Urinary bladder (tissue), 3 donors: ENCODE measurements at regions not wholly inside any gene's neighbourhood (a gene's known extent, or its start where the extent isn't known, plus 50 kb on each side); places are given as distances from the start of the nearest gene placed in this dataset.
"Not testable (repeated sequence)": the region's sequence is repeated elsewhere in the genome, so short reads cannot be mapped to it uniquely, and the experiment has no call there.

Experiments
- DNase-seq: peaks from one replicate; pipeline ENCODE4 v3.0.0-alpha.2; 2015; ENCODE audit errors: extremely low spot score
- H3K27ac ChIP-seq: one replicate; pipeline ENCODE4 v1.5.1; 2013; ENCODE audit warnings: low read depth, mild to moderate bottlenecking, moderate library complexity
- H3K36me3 ChIP-seq: one replicate; pipeline ENCODE4 v1.6.1; 2013; ENCODE audit warnings: mild to moderate bottlenecking, moderate library complexity; ENCODE audit not compliant: insufficient read depth
- H3K4me1 ChIP-seq: one replicate; pipeline ENCODE4 v1.6.1; 2013; ENCODE audit warnings: mild to moderate bottlenecking, moderate library complexity; ENCODE audit not compliant: insufficient read depth
- H3K4me3 ChIP-seq: one replicate; pipeline ENCODE4 v1.5.1; 2013; ENCODE audit warnings: low read depth, low read length
- WGBS: extraction: QIAGEN DNeasy Blood & Tissue Kit; methylation state at CpG from one replicate; pipeline ENCODE4 v1.1.7; 2013; 5-methylcytosine and 5-hydroxymethylcytosine counted together
- donor health status: healthy with polysubstance abuse.
- donor health status: healthy.

DNA sequence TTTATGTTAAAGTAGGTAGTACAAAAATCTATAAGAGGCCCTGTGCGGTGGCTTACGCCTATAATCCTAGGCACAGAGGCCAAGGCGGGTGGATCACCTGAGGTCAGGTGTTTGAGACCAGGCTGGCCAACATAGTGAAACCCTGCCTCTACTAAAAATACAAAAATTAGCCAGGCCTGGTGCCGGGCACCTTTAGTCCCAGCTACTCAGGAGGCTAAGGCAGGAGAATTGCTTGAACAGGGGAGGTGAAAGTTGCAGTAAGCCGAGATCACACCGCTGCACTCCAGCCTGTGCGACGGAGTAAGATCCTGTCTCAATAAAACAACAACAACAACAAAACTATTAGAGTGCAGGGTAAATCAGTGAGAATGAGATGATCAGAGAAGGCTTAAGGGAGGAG is 634.5 kb downstream of the NR2F1-AS1 start:
- Histone ChIP-seq H3K27ac (no peak overlapping the region), H3K4me1 (no peaks in the 10 kb centered on the region), H3K4me3 (no peak overlapping the region), H3K36me3 (no peaks in the 10 kb centered on the region)
- no peak for DNase-seq
- WGBS: 97% methylated on average over 8 of the region's 8 CpGs

DNA sequence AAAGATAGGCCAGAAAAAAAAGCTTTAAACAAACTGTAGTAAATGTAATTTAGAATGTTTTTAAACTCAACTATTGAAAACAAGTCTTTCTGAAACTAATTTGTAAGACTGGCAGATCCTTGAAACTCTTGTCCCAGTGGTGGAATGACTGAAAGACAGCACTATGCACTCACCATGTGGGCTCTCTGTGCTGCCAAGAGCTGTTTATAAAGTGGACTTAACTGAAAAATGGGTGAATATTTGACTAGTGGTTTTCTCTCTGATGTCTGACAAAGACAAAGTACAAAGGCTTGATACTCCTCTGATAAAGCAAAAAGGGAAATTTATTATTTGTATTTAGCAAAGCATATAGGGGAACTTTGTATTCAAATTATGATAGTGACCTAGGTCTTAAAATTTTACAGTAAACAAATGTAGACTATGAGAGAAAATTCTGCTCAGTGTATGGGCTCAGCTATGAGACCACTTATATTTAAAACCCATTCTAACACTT is 635.4 kb downstream of the NR2F1-AS1 start:
- Histone ChIP-seq H3K4me1 (no peaks in the 10 kb centered on the region), H3K27ac (no peak overlapping the region), H3K4me3 (no peak overlapping the region), H3K36me3 (no peaks in the 10 kb centered on the region)
- no peak for DNase-seq

DNA sequence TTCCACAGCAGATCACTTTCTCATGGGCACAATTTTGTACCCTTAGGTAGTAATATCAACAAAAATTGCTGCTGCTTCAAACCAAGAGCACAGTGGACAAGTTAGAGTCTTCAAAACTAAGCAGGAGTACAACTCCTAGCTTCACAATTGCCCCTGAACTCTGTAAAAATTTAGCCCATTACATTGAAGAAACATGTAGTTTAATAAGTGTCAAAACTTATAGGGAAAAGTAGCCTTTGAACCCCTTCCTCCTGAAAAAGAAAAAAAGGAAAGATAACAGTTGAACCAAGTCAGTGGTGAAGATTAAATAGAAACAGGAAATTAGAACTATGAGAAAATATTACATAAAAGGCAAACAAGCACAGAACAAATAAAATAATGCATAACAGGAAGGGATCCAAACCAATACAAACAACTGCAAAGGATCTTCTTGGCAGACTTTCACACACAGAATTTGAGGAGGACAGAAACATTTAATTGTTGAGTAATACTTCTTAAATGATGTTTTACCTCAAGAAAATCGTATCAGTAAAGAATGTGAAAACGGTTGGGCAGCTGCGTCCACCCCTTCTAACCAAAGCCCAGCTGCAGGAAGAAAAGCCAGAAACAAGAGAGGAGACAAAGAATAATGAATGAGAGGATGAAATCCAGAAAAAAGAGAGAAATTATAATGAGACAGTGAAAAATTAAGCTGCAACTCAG is 636.0 kb downstream of the NR2F1-AS1 start:
- no peak overlapping the region for H3K4me3 ChIP-seq
- DNase-seq: peak; percentile 42
- 13% methylated on average over 3 of the region's 3 CpGs for WGBS
- H3K27ac ChIP-seq: no peak overlapping the region
- no peaks in the 10 kb centered on the region for H3K4me1 ChIP-seq
- no peaks in the 10 kb centered on the region for H3K36me3 ChIP-seq

DNA sequence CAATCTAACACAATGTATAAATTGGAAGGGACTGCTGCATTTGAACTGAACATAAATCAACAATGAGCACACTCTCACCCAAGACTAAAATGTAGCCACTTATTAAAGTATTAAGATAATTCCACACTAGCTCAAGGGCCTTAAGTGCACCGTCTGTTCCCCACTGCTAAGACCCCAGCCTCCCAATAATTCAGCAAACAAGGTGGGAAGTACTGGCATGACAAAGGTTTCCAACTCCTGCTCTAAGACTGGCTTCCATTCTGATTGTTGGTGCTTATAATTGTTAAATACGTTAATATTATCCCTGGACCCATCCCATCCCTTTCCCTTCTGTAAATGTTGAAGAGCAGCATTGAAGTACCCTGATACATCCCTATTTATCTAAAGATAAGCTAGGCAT is 636.7 kb downstream of the NR2F1-AS1 start:
- H3K27ac ChIP-seq: no peak overlapping the region
- no peaks in the 10 kb centered on the region for H3K4me1 ChIP-seq
- DNase-seq: no peak
- no peak overlapping the region for H3K4me3 ChIP-seq
- H3K36me3 ChIP-seq: no peaks in the 10 kb centered on the region
- 96% methylated on average over 2 of the region's 2 CpGs for WGBS

DNA sequence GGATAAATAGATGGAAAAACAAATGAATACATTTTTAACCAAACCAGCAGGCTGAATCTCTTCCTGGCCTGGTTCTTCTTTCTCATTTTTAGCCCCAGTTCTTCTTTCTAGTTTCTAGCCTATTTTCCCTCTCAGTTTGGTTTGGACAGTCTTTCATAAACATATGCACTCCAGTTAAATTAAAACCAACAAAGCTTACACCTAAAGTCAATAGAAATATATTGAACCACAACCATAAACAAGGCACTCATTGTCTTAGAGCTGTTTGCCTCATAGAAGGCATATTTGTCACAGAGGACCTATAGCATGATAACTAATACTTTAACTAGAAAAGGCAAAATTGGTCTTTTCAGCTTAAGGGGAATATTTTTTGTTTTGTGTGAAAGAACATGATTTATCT is 638.3 kb downstream of the NR2F1-AS1 start:
- H3K36me3 ChIP-seq: no peaks in the 10 kb centered on the region
- no peak overlapping the region for H3K4me3 ChIP-seq
- no peaks in the 10 kb centered on the region for H3K4me1 ChIP-seq
- DNase-seq: no peak
- H3K27ac ChIP-seq: no peak overlapping the region

DNA sequence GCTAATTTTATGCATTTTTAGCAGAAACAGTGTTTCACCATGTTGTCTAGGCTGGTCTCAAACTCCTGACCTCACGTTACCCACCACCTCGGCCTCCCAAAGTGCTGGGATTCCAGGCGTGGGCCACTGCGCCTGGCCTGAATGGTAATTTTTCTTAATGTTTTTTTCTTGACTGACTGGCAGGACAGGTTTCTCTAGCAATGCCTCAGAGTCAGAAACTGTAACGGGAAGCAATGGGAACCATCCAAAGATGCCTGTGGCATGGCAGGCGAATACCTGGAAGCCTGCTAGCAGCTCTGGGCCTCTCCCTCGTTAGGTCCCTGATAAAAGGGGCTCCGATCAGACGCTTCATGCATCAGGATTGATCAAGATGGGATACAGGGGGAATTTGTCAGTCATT is 639.2 kb downstream of the NR2F1-AS1 start:
- Histone ChIP-seq H3K36me3 (no peaks in the 10 kb centered on the region), H3K27ac (no peak overlapping the region), H3K4me1 (no peaks in the 10 kb centered on the region), H3K4me3 (no peak overlapping the region)
- 94% methylated on average over 9 of the region's 9 CpGs for WGBS
- no peak for DNase-seq

DNA sequence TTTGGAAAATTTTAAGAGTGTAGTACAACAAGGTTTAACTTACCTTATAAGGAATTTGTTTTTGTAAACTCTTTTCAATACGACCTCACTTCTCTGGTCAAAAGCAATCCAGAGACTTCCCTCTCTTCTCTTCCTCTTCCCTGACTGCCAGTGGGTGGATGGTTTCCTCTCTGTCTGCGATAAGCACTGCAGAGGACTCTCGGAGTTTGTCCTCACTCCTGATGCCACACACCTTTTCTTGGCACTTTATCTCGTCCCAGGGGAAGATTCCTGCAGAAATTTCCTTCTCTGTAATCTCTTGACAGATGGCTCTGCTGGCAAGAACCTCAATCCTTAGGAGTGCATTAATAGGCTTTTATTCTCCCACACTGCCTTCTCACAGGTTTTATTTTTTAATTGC is 641.6 kb downstream of the NR2F1-AS1 start:
- no peak for DNase-seq
- 18% methylated on average over 4 of the region's 4 CpGs for WGBS
- Histone ChIP-seq H3K27ac (no peak overlapping the region), H3K36me3 (no peaks in the 10 kb centered on the region), H3K4me3 (no peak overlapping the region), H3K4me1 (no peaks in the 10 kb centered on the region)

DNA sequence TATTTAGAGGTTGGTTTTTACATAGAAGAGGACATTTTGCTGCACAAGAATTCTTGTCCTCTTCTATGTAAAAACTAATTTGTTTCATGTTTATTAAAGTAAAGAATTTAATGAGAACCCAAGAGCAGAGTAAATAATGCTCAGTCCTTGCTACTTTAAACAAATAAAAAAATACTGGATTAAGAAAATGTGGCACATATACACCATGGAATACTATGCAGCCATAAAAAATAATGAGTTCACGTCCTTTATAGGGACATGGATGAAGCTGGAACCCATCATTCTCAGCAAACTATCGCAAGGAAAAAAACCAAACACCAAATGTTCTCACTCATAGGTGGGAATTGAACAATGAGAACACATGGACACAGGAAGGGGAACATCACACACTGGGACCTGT is 643.6 kb downstream of the NR2F1-AS1 start:
- not testable (repeated sequence) for H3K36me3 ChIP-seq, DNase-seq, H3K4me1 ChIP-seq, H3K4me3 ChIP-seq, H3K27ac ChIP-seq
- WGBS: 75% methylated on average over 2 of the region's 2 CpGs

DNA sequence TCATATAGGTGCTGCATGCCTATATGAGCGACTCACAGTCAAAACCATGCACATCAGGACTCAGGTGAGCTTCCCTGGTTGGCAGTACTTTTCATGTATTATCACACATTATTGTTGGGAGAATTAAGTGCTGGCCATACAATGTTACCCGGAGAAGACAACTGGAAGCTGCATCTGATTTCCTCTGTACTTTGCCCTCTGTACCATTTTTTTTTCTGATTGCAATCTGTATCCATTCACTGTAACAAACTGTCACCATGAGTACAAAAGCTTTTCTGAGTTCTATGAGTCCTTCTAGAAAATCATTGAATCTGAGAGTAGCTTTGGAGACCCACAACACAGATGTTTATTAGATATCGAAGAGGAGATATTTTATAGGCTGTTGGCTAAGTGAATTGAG is 651.0 kb downstream of the NR2F1-AS1 start:
- Histone ChIP-seq H3K4me3 (no peak overlapping the region), H3K36me3 (no peaks in the 10 kb centered on the region), H3K27ac (no peak overlapping the region), H3K4me1 (no peaks in the 10 kb centered on the region)
- 88% methylated on average over 3 of the region's 3 CpGs for WGBS
- DNase-seq: no peak

DNA sequence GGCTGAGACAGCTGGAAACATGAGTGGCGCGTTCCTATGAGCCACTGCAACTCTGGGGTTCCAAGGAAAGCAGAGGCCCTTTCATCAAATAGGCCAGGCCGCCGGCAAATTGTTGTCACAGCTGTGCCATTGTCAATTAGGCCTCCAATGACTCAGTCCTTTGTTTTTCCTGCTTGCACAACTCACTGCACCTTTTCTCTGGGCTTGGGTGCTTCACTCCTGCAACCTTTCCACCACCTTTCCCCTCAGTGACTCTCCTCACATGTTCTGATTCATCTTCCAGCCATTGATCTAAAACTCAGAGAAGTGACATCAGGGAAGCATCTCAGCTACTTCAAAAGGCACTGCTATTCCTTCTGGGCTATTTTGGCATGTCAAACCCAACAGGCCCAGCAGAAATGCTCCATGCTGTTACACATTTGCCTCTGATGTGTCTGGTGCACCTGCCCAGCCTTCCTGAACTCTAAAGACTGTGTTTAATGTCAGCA is 653.7 kb downstream of the NR2F1-AS1 start:
- Histone ChIP-seq H3K4me1 (no peaks in the 10 kb centered on the region), H3K36me3 (no peaks in the 10 kb centered on the region), H3K27ac (no peak overlapping the region), H3K4me3 (no peak overlapping the region)
- WGBS: 83% methylated on average over 4 of the region's 4 CpGs
- no peak for DNase-seq

DNA sequence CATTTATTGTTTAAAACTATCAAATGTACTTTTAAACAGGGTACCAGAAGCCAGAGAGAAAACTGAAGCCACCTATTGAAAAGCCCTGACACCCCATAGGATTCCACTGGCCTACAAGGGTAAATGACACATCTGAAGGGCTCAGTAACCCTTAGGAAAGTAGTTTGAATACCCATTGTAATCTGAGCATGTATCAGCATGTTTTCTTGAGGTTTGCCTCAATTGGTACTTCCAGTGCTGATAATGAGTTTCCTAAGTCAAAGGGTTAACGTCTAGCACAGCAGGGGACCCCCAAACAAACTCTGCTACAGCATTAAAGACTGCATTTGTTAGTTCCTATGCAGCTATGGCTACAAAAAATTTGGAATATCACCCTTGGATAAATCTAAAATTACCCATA is 657.1 kb downstream of the NR2F1-AS1 start:
- no peaks in the 10 kb centered on the region for H3K36me3 ChIP-seq
- no peak for DNase-seq
- no peak overlapping the region for H3K27ac ChIP-seq
- no peaks in the 10 kb centered on the region for H3K4me1 ChIP-seq
- no peak overlapping the region for H3K4me3 ChIP-seq
- 74% methylated on average over 1 of the region's 1 CpG for WGBS

DNA sequence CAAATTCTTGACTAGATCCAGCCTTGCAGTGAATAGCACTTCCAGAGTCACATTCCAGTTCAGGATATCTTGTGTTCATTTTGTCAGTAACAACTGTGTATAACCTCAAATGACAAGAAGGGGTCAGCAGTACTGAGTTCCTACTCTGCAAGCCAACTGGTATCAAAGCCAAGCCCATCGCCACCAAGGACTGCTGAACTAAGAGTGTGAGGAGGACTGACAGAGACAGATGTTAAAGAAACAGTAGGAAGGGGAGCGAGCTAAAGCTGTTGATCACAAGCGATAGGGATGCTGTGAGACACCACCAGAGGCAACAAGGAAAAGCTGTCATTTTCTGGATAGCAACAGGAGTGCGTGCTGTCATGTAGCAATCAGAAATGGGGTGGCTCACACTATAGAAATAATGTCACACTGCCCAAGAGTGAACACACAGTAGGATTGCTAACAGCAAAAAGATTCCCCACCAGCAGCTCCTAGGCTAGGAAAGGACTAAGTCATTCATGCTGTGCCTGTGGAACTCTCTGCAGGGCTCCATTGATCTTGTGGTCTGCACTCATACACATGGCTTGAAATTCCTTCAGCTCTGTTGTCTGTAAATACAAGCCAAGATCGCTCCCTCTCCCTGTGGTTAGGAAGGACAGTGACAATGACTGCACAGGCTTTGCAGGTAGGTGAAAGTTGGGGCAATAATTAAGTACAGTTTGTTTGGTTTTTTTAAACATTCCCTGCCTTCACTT is 658.6 kb downstream of the NR2F1-AS1 start:
- Histone ChIP-seq H3K4me3 (no peak overlapping the region), H3K27ac (no peak overlapping the region), H3K4me1 (no peaks in the 10 kb centered on the region), H3K36me3 (no peaks in the 10 kb centered on the region)
- WGBS: 93% methylated on average over 5 of the region's 5 CpGs
- DNase-seq: no peak

DNA sequence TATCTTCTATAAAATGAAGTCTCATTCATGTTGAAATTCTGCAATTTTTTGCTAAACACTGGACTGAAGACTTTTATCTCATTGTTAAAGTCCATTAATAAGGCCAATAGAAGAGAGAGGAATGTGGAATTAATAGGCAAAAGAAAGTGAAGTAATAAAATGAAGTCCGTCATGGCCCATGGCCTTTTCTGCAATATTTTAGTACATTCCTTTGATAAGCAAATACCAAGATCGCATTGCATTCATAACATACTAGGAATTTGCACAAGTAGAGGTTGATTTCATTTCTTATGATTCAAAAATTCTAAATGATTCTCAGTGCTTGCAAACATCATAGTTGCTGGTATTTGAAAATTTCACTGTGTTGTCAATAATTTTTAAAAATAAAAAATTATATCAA is 664.0 kb downstream of the NR2F1-AS1 start:
- WGBS: 53% methylated on average over 2 of the region's 2 CpGs
- no peaks in the 10 kb centered on the region for H3K36me3 ChIP-seq
- no peaks in the 10 kb centered on the region for H3K4me1 ChIP-seq
- no peak overlapping the region for H3K27ac ChIP-seq
- no peak for DNase-seq
- no peak overlapping the region for H3K4me3 ChIP-seq

DNA sequence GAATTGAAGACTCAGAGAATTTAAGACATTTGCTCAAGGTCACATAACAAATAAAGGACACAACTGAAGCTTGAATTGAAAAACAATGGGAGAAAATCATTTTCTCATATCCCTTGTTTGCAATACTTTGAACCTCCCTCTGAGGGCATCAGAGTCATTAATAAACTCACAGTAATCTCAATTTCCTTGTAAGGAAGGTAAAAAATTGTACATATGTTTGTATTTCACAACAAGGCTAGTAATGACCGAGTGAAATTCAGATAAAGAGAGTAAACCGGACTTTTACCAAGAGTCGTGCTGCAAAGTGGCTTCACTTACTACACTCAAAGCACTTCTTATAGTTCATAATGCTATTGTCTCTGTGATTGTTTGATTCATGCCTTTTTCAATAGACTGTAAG is 665.0 kb downstream of the NR2F1-AS1 start:
- WGBS: 54% methylated on average over 3 of the region's 3 CpGs
- no peak overlapping the region for H3K27ac ChIP-seq

More for the DNA sequence above, 665.0 kb downstream of the NR2F1-AS1 start:
- DNase-seq: no peak
- Histone ChIP-seq H3K4me1 (no peaks in the 10 kb centered on the region), H3K36me3 (no peaks in the 10 kb centered on the region), H3K4me3 (no peak overlapping the region)
